Osteoblast (primary cell): ENCODE measurements at regions not wholly inside any gene's neighbourhood (a gene's known extent, or its start where the extent isn't known, plus 50 kb on each side); places are given as distances from the start of the nearest gene placed in this dataset.
A peak's percentile ranks its signal among the peaks of the same experiment; 100 is the strongest.

Experiments
- DNase-seq: peaks from one replicate; pipeline ENCODE4 v3.0.0; 2011; ENCODE audit warnings: low spot score, mixed read lengths; ENCODE audit not compliant: insufficient read length; ENCODE audit errors: missing footprints
- H2AFZ ChIP-seq: 2 replicates; pipeline ENCODE4 v1.6.0; 2011; ENCODE audit warnings: mild to moderate bottlenecking, low read length
- H3K27ac ChIP-seq: 2 replicates; pipeline ENCODE4 v1.5.1; 2011; ENCODE audit warnings: mild to moderate bottlenecking, low read depth, low read length, moderate library complexity
- H3K27me3 ChIP-seq: 2 replicates; pipeline ENCODE4 v1.6.0; 2012; ENCODE audit warnings: mild to moderate bottlenecking, control low read depth, inconsistent platforms, low read length, moderate library complexity; ENCODE audit not compliant: insufficient read depth
- H3K36me3 ChIP-seq: 2 replicates; pipeline ENCODE4 v1.5.1; 2011; ENCODE audit warnings: mild to moderate bottlenecking, low read length, control low read depth, moderate library complexity; ENCODE audit not compliant: insufficient read depth
- H3K4me1 ChIP-seq: 2 replicates; pipeline ENCODE4 v1.5.1; 2011; ENCODE audit warnings: mild to moderate bottlenecking, low read length, control low read depth, moderate library complexity; ENCODE audit not compliant: insufficient read depth
- H3K4me2 ChIP-seq: 2 replicates; pipeline ENCODE4 v1.6.0; 2011; ENCODE audit warnings: mild to moderate bottlenecking, low read length; ENCODE audit not compliant: insufficient read depth
- H3K4me3 ChIP-seq: fragments of 200-600 bp; sonication (generic); 3 replicates; pipeline ENCODE4 v1.5.1; 2012; ENCODE audit warnings: mild to moderate bottlenecking, low read length, inconsistent platforms; ENCODE audit not compliant: insufficient read depth
- H3K79me2 ChIP-seq: 2 replicates; pipeline ENCODE4 v1.6.0; 2012; ENCODE audit warnings: mild to moderate bottlenecking, low read length, control low read depth, inconsistent platforms; ENCODE audit not compliant: insufficient read depth
- H3K9me3 ChIP-seq: 2 replicates; pipeline ENCODE4 v1.5.1; 2011; ENCODE audit warnings: low read depth, low read length, control low read depth
- H4K20me1 ChIP-seq: 2 replicates; pipeline ENCODE4 v1.6.0; 2012; ENCODE audit warnings: mild to moderate bottlenecking, low read length, control low read depth; ENCODE audit not compliant: insufficient read depth
- TF ChIP-seq, protein P1 (sequence below): IDR thresholded peaks from 2 replicates; pipeline ENCODE4 v1.5.1; 2011; ENCODE audit warnings: mild to moderate bottlenecking, low read depth, low read length, moderate library complexity; ENCODE audit errors: extremely low read depth

GRCh38 chr12:46608431-46609272, 217.1 kb downstream of the SLC38A4 start:
- H3K4me3 ChIP-seq: no peak overlapping the region
- H3K4me2 ChIP-seq: peak overlapping the region; percentile 42
- no peaks in the 10 kb centered on the region for H3K27me3 ChIP-seq
- TF ChIP-seq, protein P1, sequence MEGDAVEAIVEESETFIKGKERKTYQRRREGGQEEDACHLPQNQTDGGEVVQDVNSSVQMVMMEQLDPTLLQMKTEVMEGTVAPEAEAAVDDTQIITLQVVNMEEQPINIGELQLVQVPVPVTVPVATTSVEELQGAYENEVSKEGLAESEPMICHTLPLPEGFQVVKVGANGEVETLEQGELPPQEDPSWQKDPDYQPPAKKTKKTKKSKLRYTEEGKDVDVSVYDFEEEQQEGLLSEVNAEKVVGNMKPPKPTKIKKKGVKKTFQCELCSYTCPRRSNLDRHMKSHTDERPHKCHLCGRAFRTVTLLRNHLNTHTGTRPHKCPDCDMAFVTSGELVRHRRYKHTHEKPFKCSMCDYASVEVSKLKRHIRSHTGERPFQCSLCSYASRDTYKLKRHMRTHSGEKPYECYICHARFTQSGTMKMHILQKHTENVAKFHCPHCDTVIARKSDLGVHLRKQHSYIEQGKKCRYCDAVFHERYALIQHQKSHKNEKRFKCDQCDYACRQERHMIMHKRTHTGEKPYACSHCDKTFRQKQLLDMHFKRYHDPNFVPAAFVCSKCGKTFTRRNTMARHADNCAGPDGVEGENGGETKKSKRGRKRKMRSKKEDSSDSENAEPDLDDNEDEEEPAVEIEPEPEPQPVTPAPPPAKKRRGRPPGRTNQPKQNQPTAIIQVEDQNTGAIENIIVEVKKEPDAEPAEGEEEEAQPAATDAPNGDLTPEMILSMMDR: no peak
- H4K20me1 ChIP-seq: no peaks in the 10 kb centered on the region
- H3K27ac ChIP-seq: peak overlapping the region; percentile 63
- no peaks in the 10 kb centered on the region for H3K79me2 ChIP-seq
- H3K9me3 ChIP-seq: no peaks in the 10 kb centered on the region
- H3K4me1 ChIP-seq: peaks cover 22% of the 10 kb centered on the region
- H3K36me3 ChIP-seq: no peaks in the 10 kb centered on the region
- DNase-seq: peak; percentile 65
- peak overlapping the region; percentile 71 for H2AFZ ChIP-seq

DNA sequence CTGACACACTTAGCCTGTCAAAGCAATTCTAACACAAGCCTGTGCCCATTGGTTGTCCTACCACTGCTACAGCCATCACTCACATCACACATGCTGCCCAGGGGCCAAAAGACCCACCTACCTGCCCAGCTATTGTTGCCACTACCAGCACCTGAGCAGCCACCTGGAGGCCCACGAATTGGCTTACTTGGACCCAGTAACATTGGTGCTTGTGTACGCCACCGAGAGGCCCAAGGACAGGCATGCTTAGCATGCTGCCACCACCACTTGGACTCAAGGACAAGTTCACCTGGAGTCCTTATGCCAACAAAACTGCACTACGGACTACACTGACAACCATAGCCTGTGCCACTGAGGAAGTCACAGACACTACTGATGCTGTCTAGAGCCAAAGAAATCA, 221.1 kb downstream of the SLC38A4 start:
- Histone ChIP-seq H2AFZ (no peak overlapping the region), H3K4me1 (peaks cover 18% of the 10 kb centered on the region), H3K36me3 (no peaks in the 10 kb centered on the region), H3K4me3 (no peak overlapping the region), H3K9me3 (no peaks in the 10 kb centered on the region), H3K27ac (no peak overlapping the region), H3K27me3 (no peaks in the 10 kb centered on the region), H3K79me2 (no peaks in the 10 kb centered on the region), H4K20me1 (no peaks in the 10 kb centered on the region), H3K4me2 (no peak overlapping the region)
- DNase-seq: no peak
- TF ChIP-seq, protein P1: no peak

- Histone ChIP-seq H2AFZ (no peak overlapping the region), H3K27ac (no peak overlapping the region), H3K27me3 (no peaks in the 10 kb centered on the region), H4K20me1 (no peaks in the 10 kb centered on the region), H3K79me2 (no peaks in the 10 kb centered on the region), H3K4me3 (no peak overlapping the region), H3K4me1 (peaks cover 10% of the 10 kb centered on the region), H3K4me2 (no peak overlapping the region), H3K36me3 (no peaks in the 10 kb centered on the region), H3K9me3 (no peaks in the 10 kb centered on the region)
- TF ChIP-seq, protein P1: no peak
- DNase-seq: no peak
Measured at GRCh38 chr12:46603776-46604456, 221.9 kb downstream of the SLC38A4 start.

- H4K20me1 ChIP-seq: no peaks in the 10 kb centered on the region
- no peak overlapping the region for H3K27ac ChIP-seq
- H3K9me3 ChIP-seq: no peaks in the 10 kb centered on the region
- no peak overlapping the region for H2AFZ ChIP-seq
- no peaks in the 10 kb centered on the region for H3K4me1 ChIP-seq
- no peak overlapping the region for H3K4me2 ChIP-seq
- H3K27me3 ChIP-seq: no peaks in the 10 kb centered on the region
- H3K79me2 ChIP-seq: no peaks in the 10 kb centered on the region
- no peak overlapping the region for H3K4me3 ChIP-seq
- no peak for DNase-seq
- TF ChIP-seq, protein P1: no peak
- H3K36me3 ChIP-seq: no peaks in the 10 kb centered on the region
Measured at GRCh38 chr12:46602474-46602873, 223.3 kb downstream of the SLC38A4 start.
